ENCODE measurements at regions not wholly inside any gene's neighbourhood (a gene's known extent, or its start where the extent isn't known, plus 50 kb on each side); places are given as distances from the start of the nearest gene placed in this dataset.
"Not testable (repeated sequence)": the region's sequence is repeated elsewhere in the genome, so short reads cannot be mapped to it uniquely, and the experiment has no call there.

- DNase-seq (ENCODE audit: extremely low read depth, low read depth), result no peak
These were observed 758.8 kb downstream of the STIM2 start for GRCh38 chr4:27619435-27619834.

GRCh38 chr4:27620886-27621285 lies 760.2 kb downstream of the STIM2 start:
- DNase-seq (ENCODE audit: extremely low read depth, low read depth), result no peak

GRCh38 chr4:27624749-27625148 lies 764.1 kb downstream of the STIM2 start:
- no peak for DNase-seq (ENCODE audit: extremely low read depth, low read depth)

- DNase-seq (ENCODE audit: extremely low read depth, low read depth), result no peak
These were observed 768.0 kb downstream of the STIM2 start for GRCh38 chr4:27628609-27629008.

- DNase-seq (ENCODE audit: extremely low read depth, low read depth), result no peak
These were observed 769.0 kb downstream of the STIM2 start for GRCh38 chr4:27629532-27630225.

- no peak for DNase-seq (ENCODE audit: extremely low read depth, low read depth)
These were observed 775.6 kb downstream of the STIM2 start for GRCh38 chr4:27635936-27636913.

GRCh38 chr4:27638163-27638915 lies 777.7 kb downstream of the STIM2 start:
- DNase-seq (ENCODE audit: extremely low read depth, low read depth), result no peak

- no peak for DNase-seq (ENCODE audit: extremely low read depth, low read depth)
These were observed 782.5 kb downstream of the STIM2 start for GRCh38 chr4:27643101-27643500.

- no peak for DNase-seq (ENCODE audit: extremely low read depth, low read depth)
These were observed 787.8 kb downstream of the STIM2 start for GRCh38 chr4:27648416-27648815.

GRCh38 chr4:27662426-27662825 lies 801.8 kb downstream of the STIM2 start:
- no peak for DNase-seq (ENCODE audit: extremely low read depth, low read depth)

- peak; percentile 36 for DNase-seq (ENCODE audit: extremely low read depth, low read depth)
These were observed 806.3 kb downstream of the STIM2 start for GRCh38 chr4:27666943-27667342.

- no peak for DNase-seq (ENCODE audit: extremely low read depth, low read depth)
These were observed 807.4 kb downstream of the STIM2 start for GRCh38 chr4:27668001-27668400.

GRCh38 chr4:27678027-27678426 lies 817.4 kb downstream of the STIM2 start:
- DNase-seq (ENCODE audit: extremely low read depth, low read depth), result no peak

- peak; percentile 66 for DNase-seq (ENCODE audit: extremely low read depth, low read depth)
These were observed 824.0 kb downstream of the STIM2 start for GRCh38 chr4:27684610-27685011.

- no peak for DNase-seq (ENCODE audit: extremely low read depth, low read depth)
These were observed 824.5 kb downstream of the STIM2 start for GRCh38 chr4:27685091-27685490.

- DNase-seq (ENCODE audit: extremely low read depth, low read depth), result no peak
These were observed 825.3 kb downstream of the STIM2 start for GRCh38 chr4:27685947-27686346.

GRCh38 chr4:27692158-27692557 lies 831.5 kb downstream of the STIM2 start:
- peak; percentile 29 for DNase-seq (ENCODE audit: extremely low read depth, low read depth)

GRCh38 chr4:27692868-27693634 lies 832.4 kb downstream of the STIM2 start:
- DNase-seq (ENCODE audit: extremely low read depth, low read depth), result no peak

GRCh38 chr4:27696257-27696656 lies 835.6 kb downstream of the STIM2 start:
- DNase-seq (ENCODE audit: extremely low read depth, low read depth), result not testable (repeated sequence)

GRCh38 chr4:27701606-27702005 lies 841.0 kb downstream of the STIM2 start:
- no peak for DNase-seq (ENCODE audit: extremely low read depth, low read depth)
